Breast epithelium (tissue), 4 donors: ENCODE measurements at regions not wholly inside any gene's neighbourhood (a gene's known extent, or its start where the extent isn't known, plus 50 kb on each side); places are given as distances from the start of the nearest gene placed in this dataset.

Source experiments
- DNase-seq, 2 donors: peaks; one replicate each; pipeline ENCODE4 v3.0.0-alpha.2; 2019; ENCODE audit warnings: low spot score in 2 of 2
- H3K27ac ChIP-seq, 2 donors: fragments of 200-600 bp; sonication (generic) in 1 of 2; one replicate each; pipeline ENCODE4 v1.5.1; 2016 to 2019; ENCODE audit warnings: mild to moderate bottlenecking in 1 of 2
- H3K27me3 ChIP-seq, 2 donors: fragments of 200-600 bp; sonication (generic) in 1 of 2; one replicate each; pipeline versions ENCODE4 v1.5.1 to v1.6.0; 2017 to 2019; ENCODE audit warnings: control low read depth in 1 of 2, mild to moderate bottlenecking in 1 of 2
- H3K36me3 ChIP-seq: fragments of 200-600 bp; one replicate; pipeline ENCODE4 v1.5.1; 2019
- H3K4me1 ChIP-seq, 2 donors: fragments of 200-600 bp; sonication (generic); one replicate each; pipeline ENCODE4 v1.5.1; 2016 to 2019; ENCODE audit warnings: control low read depth in 1 of 2
- H3K4me3 ChIP-seq, 3 donors: fragments of 200-600 bp; sonication (generic); 1 replicate in 2 of 3; 2 replicates in 1 of 3; pipeline ENCODE4 v1.5.1; 2016 to 2019; ENCODE audit warnings: mild to moderate bottlenecking in 3 of 3, moderate library complexity in 2 of 3
- H3K9me3 ChIP-seq, 2 donors: fragments of 200-600 bp; sonication (generic) in 1 of 2; one replicate each; pipeline ENCODE4 v1.5.1; 2016 to 2019; ENCODE audit warnings: control low read depth in 1 of 2
- CTCF ChIP-seq, 3 donors: fragments of 450-650 bp; IDR thresholded peaks; one replicate each; pipeline ENCODE4 v1.5.1; 2016 to 2017; ENCODE audit warnings: antibody characterized with exemption in 3 of 3, mild to moderate bottlenecking in 3 of 3, moderate library complexity in 3 of 3
- POLR2A ChIP-seq: fragments of 450-650 bp; IDR thresholded peaks from one replicate; pipeline ENCODE4 v1.6.1; 2016; ENCODE audit warnings: antibody characterized with exemption, mild to moderate bottlenecking, moderate library complexity
- POLR2AphosphoS5 ChIP-seq, 3 donors: sonication (generic); formaldehyde crosslinking; IDR thresholded peaks; one replicate each; pipeline ENCODE4 v1.6.1; 2017; ENCODE audit warnings: antibody characterized with exemption in 3 of 3
- intact Hi-C: fragments of 100-400 bp; cut with DNase I; formaldehyde crosslinking; loops from one replicate; pipeline ENCODE4 v1.15.1; 2023; ENCODE audit warnings: low total_unique reads

- Histone ChIP-seq H3K27me3 (no peaks in the 10 kb centered on the region), H3K36me3 (no peaks in the 10 kb centered on the region), H3K27ac (no peak overlapping the region), H3K4me3 (no peak overlapping the region), H3K9me3 (no peaks in the 10 kb centered on the region), H3K4me1 (no peaks in the 10 kb centered on the region)
- intact Hi-C loops, result no loop called here
- TF ChIP-seq CTCF (IDR thresholded peaks at IDR 0.05), result no peak
- TF ChIP-seq POLR2AphosphoS5 (IDR thresholded peaks at IDR 0.05), result no peak
- no peak for TF ChIP-seq POLR2A
- DNase-seq, result no peak
These were observed 528.6 kb upstream of the JARID2 start for GRCh38 chr6:14717307-14717706.

GRCh38 chr6:14718861-14719260 is 527.0 kb upstream of the JARID2 start:
- intact Hi-C loops, result no loop called here

DNA sequence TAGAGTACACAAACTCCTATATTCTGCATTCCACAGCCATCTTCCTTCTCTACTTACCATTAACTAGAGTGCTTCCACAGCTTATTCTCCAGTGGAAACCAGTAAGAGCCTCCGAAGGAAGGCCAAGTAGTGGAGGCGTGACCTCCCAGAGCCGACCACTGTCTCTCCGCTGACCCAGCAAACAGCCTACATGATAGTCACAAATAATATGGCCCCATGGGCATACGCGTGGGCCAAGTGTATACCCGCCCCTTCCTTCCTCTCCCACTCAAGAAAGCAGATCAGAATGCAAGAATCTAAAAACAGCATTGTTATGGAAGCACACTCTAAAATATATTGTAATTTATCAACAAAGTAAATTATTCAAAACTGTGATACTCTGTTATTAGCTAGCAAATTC is 526.6 kb upstream of the JARID2 start:
- no peaks in the 10 kb centered on the region for H3K27me3 ChIP-seq
- no peaks in the 10 kb centered on the region for H3K36me3 ChIP-seq
- H3K27ac ChIP-seq, result no peak overlapping the region
- no peak overlapping the region for H3K4me3 ChIP-seq
- intact Hi-C loops, result no loop called here
- no peaks in the 10 kb centered on the region for H3K4me1 ChIP-seq
- no peak for DNase-seq
- TF ChIP-seq CTCF (IDR thresholded peaks at IDR 0.05) (no peak), POLR2A (no peak), POLR2AphosphoS5 (IDR thresholded peaks at IDR 0.05) (no peak)
- no peaks in the 10 kb centered on the region for H3K9me3 ChIP-seq

More at GRCh38 chr6:14718861-14719260, 527.0 kb upstream of the JARID2 start:
- no peak for TF ChIP-seq CTCF (IDR thresholded peaks at IDR 0.05)
- TF ChIP-seq POLR2A, result no peak
- no peak for TF ChIP-seq POLR2AphosphoS5 (IDR thresholded peaks at IDR 0.05)
- no peaks in the 10 kb centered on the region for H3K36me3 ChIP-seq
- no peak for DNase-seq
- H3K9me3 ChIP-seq, result no peaks in the 10 kb centered on the region
- H3K27ac ChIP-seq, result no peak overlapping the region
- H3K4me3 ChIP-seq, result no peak overlapping the region
- no peaks in the 10 kb centered on the region for H3K27me3 ChIP-seq
- H3K4me1 ChIP-seq, result no peaks in the 10 kb centered on the region

DNA sequence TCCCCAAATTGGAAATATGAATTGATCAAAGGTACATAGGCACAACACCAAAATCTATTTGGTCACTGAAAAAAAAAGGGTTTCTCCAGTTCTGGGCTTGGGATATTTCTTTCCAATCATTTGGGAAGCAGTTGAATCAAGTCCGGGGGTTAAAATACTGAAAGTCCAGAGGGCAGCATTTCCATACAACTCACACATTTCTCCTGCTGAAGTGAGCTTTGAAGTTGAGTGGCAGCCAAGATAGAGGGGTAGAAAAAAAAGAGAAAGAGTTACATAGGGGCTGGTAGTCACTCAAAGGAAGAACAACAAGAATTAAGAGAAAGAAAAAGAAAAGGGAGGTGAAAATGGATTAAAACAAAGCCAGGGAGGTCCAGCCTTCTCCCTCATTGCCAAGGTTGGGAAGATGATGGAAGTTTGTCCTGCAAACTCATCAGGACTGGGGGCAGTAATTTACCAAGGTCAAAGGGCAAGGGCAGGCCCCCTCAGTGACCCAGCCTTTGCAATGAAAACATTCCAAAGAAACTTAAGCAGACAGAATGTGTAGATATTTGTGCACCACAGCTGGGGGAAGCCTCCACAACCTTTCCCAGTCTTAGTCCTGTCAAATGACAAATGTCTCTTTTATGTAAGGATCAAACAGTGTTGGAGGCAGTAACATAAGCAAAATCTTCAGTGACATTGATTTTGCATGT is 525.3 kb upstream of the JARID2 start:
- TF ChIP-seq POLR2AphosphoS5 (IDR thresholded peaks at IDR 0.05) (no peak), CTCF (IDR thresholded peaks at IDR 0.05) (no peak), POLR2A (no peak)
- intact Hi-C loops, result no loop called here
- no peak overlapping the region for H3K27ac ChIP-seq

DNA sequence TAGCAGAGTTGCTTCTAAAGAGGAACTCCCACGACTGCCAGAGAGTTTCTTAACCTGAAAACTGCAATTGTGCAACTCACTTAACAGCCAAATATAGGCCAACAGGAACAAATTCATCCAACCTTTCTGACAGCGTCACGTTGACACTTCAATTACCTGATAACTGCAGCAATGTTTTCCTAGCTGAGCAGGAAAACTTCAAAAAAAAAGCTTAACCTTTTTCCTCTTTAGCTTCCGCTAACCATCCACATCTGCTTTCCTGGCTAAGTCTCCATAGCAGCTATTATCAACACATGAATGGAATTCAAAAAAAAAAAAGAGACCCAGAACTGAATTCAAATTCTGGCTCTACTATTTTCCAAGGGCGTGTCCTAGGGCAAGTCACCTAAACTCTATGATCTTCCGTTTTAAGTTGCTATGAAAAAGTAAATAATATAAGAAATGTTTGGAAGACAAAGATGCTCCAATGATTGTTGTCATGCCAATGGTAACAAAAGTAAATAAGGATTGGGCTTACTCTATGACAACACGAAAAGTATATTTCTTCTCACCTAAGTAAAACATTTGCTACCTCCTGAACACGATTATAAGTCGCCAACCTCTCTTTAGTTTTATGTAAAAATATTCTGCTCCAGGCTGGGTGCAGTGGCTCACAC is 524.6 kb upstream of the JARID2 start:
- H3K4me3 ChIP-seq, result no peak overlapping the region
- intact Hi-C loops, result no loop called here
- no peaks in the 10 kb centered on the region for H3K36me3 ChIP-seq
- no peaks in the 10 kb centered on the region for H3K4me1 ChIP-seq
- TF ChIP-seq POLR2A (no peak), CTCF (IDR thresholded peaks at IDR 0.05) (no peak), POLR2AphosphoS5 (IDR thresholded peaks at IDR 0.05) (no peak)
- no peak for DNase-seq
- no peaks in the 10 kb centered on the region for H3K27me3 ChIP-seq
- H3K27ac ChIP-seq, result no peak overlapping the region
- no peaks in the 10 kb centered on the region for H3K9me3 ChIP-seq

More for the DNA sequence above, 525.3 kb upstream of the JARID2 start:
- DNase-seq, result no peak
- H3K9me3 ChIP-seq, result no peaks in the 10 kb centered on the region
- H3K36me3 ChIP-seq, result no peaks in the 10 kb centered on the region
- H3K4me3 ChIP-seq, result no peak overlapping the region
- no peaks in the 10 kb centered on the region for H3K4me1 ChIP-seq
- H3K27me3 ChIP-seq, result no peaks in the 10 kb centered on the region
